ENCODE measurements at regions not wholly inside any gene's neighbourhood (a gene's known extent, or its start where the extent isn't known, plus 50 kb on each side); places are given as distances from the start of the nearest gene placed in this dataset.

GRCh38 chr3:31355807-31356206 is 176.9 kb upstream of the STT3B start:
- TF ChIP-seq EZH2 (IDR thresholded peaks at IDR 0.05; ENCODE audit: borderline replicate concordance, low read length) (no peak), CTCF (IDR thresholded peaks at IDR 0.05; ENCODE audit: low read length) (no peak)
